Prostate gland (tissue), 2 donors: ENCODE measurements at regions not wholly inside any gene's neighbourhood (a gene's known extent, or its start where the extent isn't known, plus 50 kb on each side); places are given as distances from the start of the nearest gene placed in this dataset.

Source experiments
- POLR2A ChIP-seq: fragments of 450-650 bp; IDR thresholded peaks from one replicate; pipeline ENCODE4 v1.6.1; 2016; ENCODE audit warnings: antibody characterized with exemption, mild to moderate bottlenecking
- POLR2AphosphoS5 ChIP-seq: sonication (generic); formaldehyde crosslinking; IDR thresholded peaks from one replicate; pipeline ENCODE4 v1.6.1; 2017; ENCODE audit warnings: antibody characterized with exemption
- TF ChIP-seq, protein P1 (sequence below), 4 experiments: fragments of 200-600 bp in 2 of 4; fragments of 450-650 bp in 2 of 4; sonication (generic) in 2 of 4; IDR thresholded peaks; 1 replicate in 3 of 4; 2 replicates in 1 of 4; pipeline ENCODE4 v1.5.1; 2016 to 2019; ENCODE audit warnings: antibody characterized with exemption in 4 of 4, mild to moderate bottlenecking in 2 of 4, moderate library complexity in 2 of 4

- TF ChIP-seq, protein P1, sequence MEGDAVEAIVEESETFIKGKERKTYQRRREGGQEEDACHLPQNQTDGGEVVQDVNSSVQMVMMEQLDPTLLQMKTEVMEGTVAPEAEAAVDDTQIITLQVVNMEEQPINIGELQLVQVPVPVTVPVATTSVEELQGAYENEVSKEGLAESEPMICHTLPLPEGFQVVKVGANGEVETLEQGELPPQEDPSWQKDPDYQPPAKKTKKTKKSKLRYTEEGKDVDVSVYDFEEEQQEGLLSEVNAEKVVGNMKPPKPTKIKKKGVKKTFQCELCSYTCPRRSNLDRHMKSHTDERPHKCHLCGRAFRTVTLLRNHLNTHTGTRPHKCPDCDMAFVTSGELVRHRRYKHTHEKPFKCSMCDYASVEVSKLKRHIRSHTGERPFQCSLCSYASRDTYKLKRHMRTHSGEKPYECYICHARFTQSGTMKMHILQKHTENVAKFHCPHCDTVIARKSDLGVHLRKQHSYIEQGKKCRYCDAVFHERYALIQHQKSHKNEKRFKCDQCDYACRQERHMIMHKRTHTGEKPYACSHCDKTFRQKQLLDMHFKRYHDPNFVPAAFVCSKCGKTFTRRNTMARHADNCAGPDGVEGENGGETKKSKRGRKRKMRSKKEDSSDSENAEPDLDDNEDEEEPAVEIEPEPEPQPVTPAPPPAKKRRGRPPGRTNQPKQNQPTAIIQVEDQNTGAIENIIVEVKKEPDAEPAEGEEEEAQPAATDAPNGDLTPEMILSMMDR (IDR thresholded peaks at IDR 0.05), result no peak
- TF ChIP-seq POLR2A (no peak), POLR2AphosphoS5 (no peak)
Observed at GRCh38 chr10:120365872-120366271, 91.2 kb upstream of the PLPP4 start.
